ENCODE measurements at regions not wholly inside any gene's neighbourhood (a gene's known extent, or its start where the extent isn't known, plus 50 kb on each side); places are given as distances from the start of the nearest gene placed in this dataset.

- TF ChIP-seq YY1 (IDR thresholded peaks at IDR 0.05; ENCODE audit: insufficient read depth, insufficient read length) = no peak
- no peak for TF ChIP-seq SUZ12 (IDR thresholded peaks at IDR 0.05; ENCODE audit: extremely low read depth, insufficient read depth, insufficient read length)
Observed at GRCh38 chr2:7131261-7131660, 214.0 kb downstream of the RNF144A start.

Measured in NT2/D1 (cell line).